ENCODE measurements at regions not wholly inside any gene's neighbourhood (a gene's known extent, or its start where the extent isn't known, plus 50 kb on each side); places are given as distances from the start of the nearest gene placed in this dataset.

GRCh38 chr6:12467706-12468670, 177.8 kb downstream of the EDN1 start:
- Histone ChIP-seq H3K9me3 (replicated peaks; ENCODE audit: low read length) (no peaks in the 10 kb centered on the region), H3K4me3 (ENCODE audit: low read length) (no peak overlapping the region), H3K27me3 (ENCODE audit: control insufficient read depth, insufficient read depth, low read length) (no peaks in the 10 kb centered on the region), H3K9ac (ENCODE audit: low read depth, low read length) (no peak overlapping the region), H3K36me3 (ENCODE audit: insufficient read depth, low read length) (no peaks in the 10 kb centered on the region), H3K4me1 (ENCODE audit: control insufficient read depth, insufficient read depth, low read length) (no peaks in the 10 kb centered on the region), H3K4me2 (ENCODE audit: low read length) (no peak overlapping the region)

- H3K27me3 ChIP-seq (ENCODE audit: control insufficient read depth, insufficient read depth, low read length): no peaks in the 10 kb centered on the region
- no peak overlapping the region for H3K4me3 ChIP-seq (ENCODE audit: low read length)
- no peak overlapping the region for H3K9ac ChIP-seq (ENCODE audit: low read depth, low read length)
- no peak overlapping the region for H3K4me2 ChIP-seq (ENCODE audit: low read length)
- H3K36me3 ChIP-seq (ENCODE audit: insufficient read depth, low read length): no peaks in the 10 kb centered on the region
- no peaks in the 10 kb centered on the region for H3K9me3 ChIP-seq (replicated peaks; ENCODE audit: low read length)
- H3K4me1 ChIP-seq (ENCODE audit: control insufficient read depth, insufficient read depth, low read length): peaks cover 4% of the 10 kb centered on the region
These were observed 182.5 kb downstream of the EDN1 start for GRCh38 chr6:12472601-12473038.

- no peaks in the 10 kb centered on the region for H3K9me3 ChIP-seq (replicated peaks; ENCODE audit: low read length)
- no peaks in the 10 kb centered on the region for H3K36me3 ChIP-seq (ENCODE audit: insufficient read depth, low read length)
- no peaks in the 10 kb centered on the region for H3K27me3 ChIP-seq (ENCODE audit: control insufficient read depth, insufficient read depth, low read length)
- peaks cover 4% of the 10 kb centered on the region for H3K4me1 ChIP-seq (ENCODE audit: control insufficient read depth, insufficient read depth, low read length)
- H3K4me3 ChIP-seq (ENCODE audit: low read length): no peak overlapping the region
- H3K9ac ChIP-seq (ENCODE audit: low read depth, low read length): no peak overlapping the region
- no peak overlapping the region for H3K4me2 ChIP-seq (ENCODE audit: low read length)
These were observed 183.3 kb downstream of the EDN1 start for GRCh38 chr6:12473494-12473893.

GRCh38 chr6:12474167-12475140, 184.3 kb downstream of the EDN1 start:
- no peaks in the 10 kb centered on the region for H3K9me3 ChIP-seq (replicated peaks; ENCODE audit: low read length)
- H3K4me2 ChIP-seq (ENCODE audit: low read length): no peak overlapping the region
- H3K27me3 ChIP-seq (ENCODE audit: control insufficient read depth, insufficient read depth, low read length): no peaks in the 10 kb centered on the region
- H3K9ac ChIP-seq (ENCODE audit: low read depth, low read length): no peak overlapping the region
- no peaks in the 10 kb centered on the region for H3K36me3 ChIP-seq (ENCODE audit: insufficient read depth, low read length)
- no peak overlapping the region for H3K4me3 ChIP-seq (ENCODE audit: low read length)
- H3K4me1 ChIP-seq (ENCODE audit: control insufficient read depth, insufficient read depth, low read length): peaks cover 4% of the 10 kb centered on the region

GRCh38 chr6:12476484-12476883, 186.3 kb downstream of the EDN1 start:
- Histone ChIP-seq H3K36me3 (ENCODE audit: insufficient read depth, low read length) (no peaks in the 10 kb centered on the region), H3K9me3 (replicated peaks; ENCODE audit: low read length) (no peaks in the 10 kb centered on the region), H3K9ac (ENCODE audit: low read depth, low read length) (no peak overlapping the region), H3K4me2 (ENCODE audit: low read length) (no peak overlapping the region), H3K4me1 (ENCODE audit: control insufficient read depth, insufficient read depth, low read length) (peaks cover 4% of the 10 kb centered on the region), H3K27me3 (ENCODE audit: control insufficient read depth, insufficient read depth, low read length) (no peaks in the 10 kb centered on the region), H3K4me3 (ENCODE audit: low read length) (no peak overlapping the region)

- Histone ChIP-seq H3K36me3 (ENCODE audit: insufficient read depth, low read length) (no peaks in the 10 kb centered on the region), H3K4me1 (ENCODE audit: control insufficient read depth, insufficient read depth, low read length) (peaks cover 11% of the 10 kb centered on the region), H3K9me3 (replicated peaks; ENCODE audit: low read length) (no peaks in the 10 kb centered on the region), H3K4me3 (ENCODE audit: low read length) (no peak overlapping the region), H3K27me3 (ENCODE audit: control insufficient read depth, insufficient read depth, low read length) (no peaks in the 10 kb centered on the region), H3K4me2 (ENCODE audit: low read length) (no peak overlapping the region), H3K9ac (ENCODE audit: low read depth, low read length) (no peak overlapping the region)
These were observed 187.5 kb downstream of the EDN1 start for GRCh38 chr6:12477616-12478015.

GRCh38 chr6:12478921-12479320, 188.8 kb downstream of the EDN1 start:
- no peak overlapping the region for H3K9ac ChIP-seq (ENCODE audit: low read depth, low read length)
- no peaks in the 10 kb centered on the region for H3K36me3 ChIP-seq (ENCODE audit: insufficient read depth, low read length)
- no peaks in the 10 kb centered on the region for H3K9me3 ChIP-seq (replicated peaks; ENCODE audit: low read length)
- no peak overlapping the region for H3K4me2 ChIP-seq (ENCODE audit: low read length)
- peaks cover 23% of the 10 kb centered on the region for H3K4me1 ChIP-seq (ENCODE audit: control insufficient read depth, insufficient read depth, low read length)
- H3K4me3 ChIP-seq (ENCODE audit: low read length): no peak overlapping the region
- no peaks in the 10 kb centered on the region for H3K27me3 ChIP-seq (ENCODE audit: control insufficient read depth, insufficient read depth, low read length)

GRCh38 chr6:12479451-12479850, 189.3 kb downstream of the EDN1 start:
- H3K27me3 ChIP-seq (ENCODE audit: control insufficient read depth, insufficient read depth, low read length): no peaks in the 10 kb centered on the region
- H3K4me2 ChIP-seq (ENCODE audit: low read length): no peak overlapping the region
- H3K9ac ChIP-seq (ENCODE audit: low read depth, low read length): no peak overlapping the region
- H3K4me1 ChIP-seq (ENCODE audit: control insufficient read depth, insufficient read depth, low read length): peaks cover 28% of the 10 kb centered on the region
- no peaks in the 10 kb centered on the region for H3K36me3 ChIP-seq (ENCODE audit: insufficient read depth, low read length)
- H3K4me3 ChIP-seq (ENCODE audit: low read length): no peak overlapping the region
- H3K9me3 ChIP-seq (replicated peaks; ENCODE audit: low read length): no peaks in the 10 kb centered on the region

- Histone ChIP-seq H3K4me2 (ENCODE audit: low read length) (no peak overlapping the region), H3K4me1 (ENCODE audit: control insufficient read depth, insufficient read depth, low read length) (peaks cover 28% of the 10 kb centered on the region), H3K36me3 (ENCODE audit: insufficient read depth, low read length) (no peaks in the 10 kb centered on the region), H3K4me3 (ENCODE audit: low read length) (no peak overlapping the region), H3K9me3 (replicated peaks; ENCODE audit: low read length) (no peaks in the 10 kb centered on the region), H3K9ac (ENCODE audit: low read depth, low read length) (no peak overlapping the region), H3K27me3 (ENCODE audit: control insufficient read depth, insufficient read depth, low read length) (no peaks in the 10 kb centered on the region)
These were observed 189.7 kb downstream of the EDN1 start for GRCh38 chr6:12479881-12480280.

GRCh38 chr6:12480379-12480778, 190.2 kb downstream of the EDN1 start:
- no peak overlapping the region for H3K4me2 ChIP-seq (ENCODE audit: low read length)
- no peaks in the 10 kb centered on the region for H3K9me3 ChIP-seq (replicated peaks; ENCODE audit: low read length)
- no peaks in the 10 kb centered on the region for H3K36me3 ChIP-seq (ENCODE audit: insufficient read depth, low read length)
- no peak overlapping the region for H3K9ac ChIP-seq (ENCODE audit: low read depth, low read length)
- no peak overlapping the region for H3K4me3 ChIP-seq (ENCODE audit: low read length)
- peaks cover 28% of the 10 kb centered on the region for H3K4me1 ChIP-seq (ENCODE audit: control insufficient read depth, insufficient read depth, low read length)
- no peaks in the 10 kb centered on the region for H3K27me3 ChIP-seq (ENCODE audit: control insufficient read depth, insufficient read depth, low read length)

- no peaks in the 10 kb centered on the region for H3K27me3 ChIP-seq (ENCODE audit: control insufficient read depth, insufficient read depth, low read length)
- H3K9me3 ChIP-seq (replicated peaks; ENCODE audit: low read length): no peaks in the 10 kb centered on the region
- H3K4me2 ChIP-seq (ENCODE audit: low read length): no peak overlapping the region
- H3K9ac ChIP-seq (ENCODE audit: low read depth, low read length): no peak overlapping the region
- no peak overlapping the region for H3K4me3 ChIP-seq (ENCODE audit: low read length)
- no peaks in the 10 kb centered on the region for H3K36me3 ChIP-seq (ENCODE audit: insufficient read depth, low read length)
- peaks cover 28% of the 10 kb centered on the region for H3K4me1 ChIP-seq (ENCODE audit: control insufficient read depth, insufficient read depth, low read length)
These were observed 191.1 kb downstream of the EDN1 start for GRCh38 chr6:12481292-12481691.
